Vagina (tissue), 2 donors: ENCODE measurements at regions not wholly inside any gene's neighbourhood (a gene's known extent, or its start where the extent isn't known, plus 50 kb on each side); places are given as distances from the start of the nearest gene placed in this dataset.

Source experiments
- DNase-seq, 2 donors: peaks; one replicate each; pipeline ENCODE4 v3.0.0-alpha.2; 2017; ENCODE audit errors: extremely low spot score in 2 of 2
- H3K27ac ChIP-seq: fragments of 200-600 bp; sonication (generic); one replicate; pipeline ENCODE4 v1.5.1; 2019
- H3K27me3 ChIP-seq: fragments of 200-600 bp; sonication (generic); one replicate; pipeline ENCODE4 v1.5.1; 2019
- H3K36me3 ChIP-seq, 2 donors: fragments of 200-600 bp; sonication (generic); one replicate each; pipeline ENCODE4 v1.5.1; 2017 to 2019
- H3K4me1 ChIP-seq: fragments of 200-600 bp; sonication (generic); one replicate; pipeline ENCODE4 v1.5.1; 2019
- H3K4me3 ChIP-seq, 2 donors: fragments of 200-600 bp; sonication (generic); 1 replicate in 1 of 2; 2 replicates in 1 of 2; pipeline ENCODE4 v1.5.1; 2016 to 2019
- H3K9me3 ChIP-seq: fragments of 200-600 bp; sonication (generic); one replicate; pipeline ENCODE4 v1.5.1; 2019
- CTCF ChIP-seq, 3 experiments: fragments of 450-650 bp in 2 of 3; fragments of 200-600 bp in 1 of 3; sonication (generic) in 1 of 3; IDR thresholded peaks; one replicate each; pipeline ENCODE4 v1.5.1; 2017 to 2019; ENCODE audit warnings: antibody characterized with exemption in 3 of 3, mild to moderate bottlenecking in 2 of 3, moderate library complexity in 2 of 3
- POLR2A ChIP-seq, 2 donors: fragments of 450-650 bp; IDR thresholded peaks; one replicate each; pipeline ENCODE4 v1.6.1; 2017; ENCODE audit warnings: antibody characterized with exemption in 2 of 2, mild to moderate bottlenecking in 2 of 2, moderate library complexity in 2 of 2
- POLR2AphosphoS5 ChIP-seq, 2 donors: sonication (generic); formaldehyde crosslinking; IDR thresholded peaks; one replicate each; pipeline ENCODE4 v1.9.0; 2017; ENCODE audit warnings: antibody characterized with exemption in 2 of 2, mild to moderate bottlenecking in 2 of 2, low read depth in 1 of 2; ENCODE audit not compliant: insufficient read depth in 1 of 2
- intact Hi-C: fragments of 100-400 bp; cut with DNase I; formaldehyde crosslinking; loops from one replicate; pipeline ENCODE4 v1.15.1; 2023

- Histone ChIP-seq H3K36me3 (no peaks in the 10 kb centered on the region), H3K4me3 (no peak overlapping the region), H3K27ac (no peak overlapping the region), H3K9me3 (no peaks in the 10 kb centered on the region), H3K4me1 (no peaks in the 10 kb centered on the region), H3K27me3 (no peaks in the 10 kb centered on the region)
- DNase-seq = no peak
- no peak for TF ChIP-seq CTCF (IDR thresholded peaks at IDR 0.05)
- no peak for TF ChIP-seq POLR2A (IDR thresholded peaks at IDR 0.05)
- TF ChIP-seq POLR2AphosphoS5 (IDR thresholded peaks at IDR 0.05; ENCODE audit: insufficient read depth in 1 of 2, low read depth in 1 of 2) = no peak
- intact Hi-C loops = no loop called here
These were observed 2567.1 kb downstream of the PCDH9 start for GRCh38 chr13:64662887-64663593.

GRCh38 chr13:64648293-64648692 lies 2581.8 kb downstream of the PCDH9 start:
- Histone ChIP-seq H3K36me3 (no peaks in the 10 kb centered on the region), H3K4me3 (no peak overlapping the region), H3K9me3 (no peaks in the 10 kb centered on the region), H3K27ac (no peak overlapping the region), H3K27me3 (no peaks in the 10 kb centered on the region), H3K4me1 (no peaks in the 10 kb centered on the region)
- TF ChIP-seq POLR2A (IDR thresholded peaks at IDR 0.05) = no peak
- DNase-seq = no peak
- intact Hi-C loops = no loop called here

- intact Hi-C loops = no loop called here
- Histone ChIP-seq H3K4me1 (no peaks in the 10 kb centered on the region), H3K27me3 (no peaks in the 10 kb centered on the region), H3K36me3 (no peaks in the 10 kb centered on the region), H3K27ac (no peak overlapping the region), H3K9me3 (no peaks in the 10 kb centered on the region), H3K4me3 (no peak overlapping the region)
- TF ChIP-seq POLR2AphosphoS5 (IDR thresholded peaks at IDR 0.05; ENCODE audit: insufficient read depth in 1 of 2, low read depth in 1 of 2) = no peak
- no peak for TF ChIP-seq POLR2A (IDR thresholded peaks at IDR 0.05)
- no peak for TF ChIP-seq CTCF (IDR thresholded peaks at IDR 0.05)
- no peak for DNase-seq
These were observed 2587.1 kb downstream of the PCDH9 start for GRCh38 chr13:64643066-64643465.

DNA sequence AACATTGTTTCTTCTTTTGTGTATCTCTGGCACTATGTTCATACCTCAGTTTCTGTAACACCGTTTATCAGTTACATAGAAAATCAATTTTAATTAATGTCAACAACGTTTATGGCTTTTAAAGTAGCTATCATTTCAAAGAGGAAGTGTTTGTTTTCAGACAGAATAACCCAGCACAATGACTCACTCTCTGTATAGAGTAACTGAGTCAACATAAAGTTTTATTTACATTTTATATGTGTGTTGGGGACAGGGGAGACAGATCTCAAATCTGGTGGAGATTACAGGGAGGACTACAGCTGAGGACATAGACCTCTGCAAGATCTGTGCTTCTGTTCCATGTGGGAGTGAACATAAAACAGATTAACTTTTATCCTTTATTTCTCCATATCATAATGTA lies 2590.1 kb downstream of the PCDH9 start:
- Histone ChIP-seq H3K27me3 (no peaks in the 10 kb centered on the region), H3K27ac (no peak overlapping the region), H3K9me3 (no peaks in the 10 kb centered on the region), H3K4me3 (no peak overlapping the region), H3K36me3 (no peaks in the 10 kb centered on the region), H3K4me1 (no peaks in the 10 kb centered on the region)
- no peak for DNase-seq
- TF ChIP-seq POLR2AphosphoS5 (IDR thresholded peaks at IDR 0.05; ENCODE audit: insufficient read depth in 1 of 2, low read depth in 1 of 2) = no peak
- intact Hi-C loops = no loop called here

DNA sequence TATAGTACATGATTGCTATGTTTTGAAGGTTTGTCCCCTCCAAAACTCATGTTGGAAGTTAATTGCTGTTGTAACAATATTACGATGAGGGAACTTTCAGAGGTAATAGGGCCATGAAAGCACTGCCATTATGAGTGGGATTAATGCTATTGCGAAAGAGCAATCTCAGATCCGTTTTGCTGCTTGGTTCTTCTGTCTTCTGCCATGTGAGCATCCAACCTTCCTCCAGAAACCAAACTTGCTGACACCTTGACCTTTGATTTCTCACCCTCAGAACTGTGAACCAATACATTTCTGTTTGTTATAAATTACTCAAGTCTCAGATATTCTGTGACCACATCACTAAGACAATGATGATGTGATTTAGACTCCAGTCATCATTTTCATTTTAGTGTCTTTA lies 2590.9 kb downstream of the PCDH9 start:
- Histone ChIP-seq H3K4me3 (no peak overlapping the region), H3K27me3 (no peaks in the 10 kb centered on the region), H3K36me3 (no peaks in the 10 kb centered on the region), H3K9me3 (no peaks in the 10 kb centered on the region), H3K4me1 (no peaks in the 10 kb centered on the region), H3K27ac (no peak overlapping the region)
- no peak for TF ChIP-seq POLR2AphosphoS5 (IDR thresholded peaks at IDR 0.05; ENCODE audit: insufficient read depth in 1 of 2, low read depth in 1 of 2)
- no peak for TF ChIP-seq POLR2A (IDR thresholded peaks at IDR 0.05)
- TF ChIP-seq CTCF (IDR thresholded peaks at IDR 0.05) = no peak
- DNase-seq = no peak
- intact Hi-C loops = no loop called here

GRCh38 chr13:64633948-64634347 lies 2596.2 kb downstream of the PCDH9 start:
- no peaks in the 10 kb centered on the region for H3K36me3 ChIP-seq
- H3K27me3 ChIP-seq = no peaks in the 10 kb centered on the region
- intact Hi-C loops = no loop called here
- H3K4me1 ChIP-seq = no peaks in the 10 kb centered on the region
- TF ChIP-seq POLR2AphosphoS5 (IDR thresholded peaks at IDR 0.05; ENCODE audit: insufficient read depth in 1 of 2, low read depth in 1 of 2) (no peak), POLR2A (IDR thresholded peaks at IDR 0.05) (no peak), CTCF (IDR thresholded peaks at IDR 0.05) (no peak)
- no peak for DNase-seq
- no peak overlapping the region for H3K27ac ChIP-seq
- H3K4me3 ChIP-seq = no peak overlapping the region
- no peaks in the 10 kb centered on the region for H3K9me3 ChIP-seq
